Vagina (tissue), 2 donors: ENCODE measurements at regions not wholly inside any gene's neighbourhood (a gene's known extent, or its start where the extent isn't known, plus 50 kb on each side); places are given as distances from the start of the nearest gene placed in this dataset.

Source experiments
- CTCF ChIP-seq, 3 experiments: fragments of 450-650 bp in 2 of 3; fragments of 200-600 bp in 1 of 3; sonication (generic) in 1 of 3; IDR thresholded peaks; one replicate each; pipeline ENCODE4 v1.5.1; 2017 to 2019; ENCODE audit warnings: antibody characterized with exemption in 3 of 3, mild to moderate bottlenecking in 2 of 3, moderate library complexity in 2 of 3
- POLR2A ChIP-seq, 2 donors: fragments of 450-650 bp; IDR thresholded peaks; one replicate each; pipeline ENCODE4 v1.6.1; 2017; ENCODE audit warnings: antibody characterized with exemption in 2 of 2, mild to moderate bottlenecking in 2 of 2, moderate library complexity in 2 of 2
- POLR2AphosphoS5 ChIP-seq, 2 donors: sonication (generic); formaldehyde crosslinking; IDR thresholded peaks; one replicate each; pipeline ENCODE4 v1.9.0; 2017; ENCODE audit warnings: antibody characterized with exemption in 2 of 2, mild to moderate bottlenecking in 2 of 2, low read depth in 1 of 2; ENCODE audit not compliant: insufficient read depth in 1 of 2

DNA sequence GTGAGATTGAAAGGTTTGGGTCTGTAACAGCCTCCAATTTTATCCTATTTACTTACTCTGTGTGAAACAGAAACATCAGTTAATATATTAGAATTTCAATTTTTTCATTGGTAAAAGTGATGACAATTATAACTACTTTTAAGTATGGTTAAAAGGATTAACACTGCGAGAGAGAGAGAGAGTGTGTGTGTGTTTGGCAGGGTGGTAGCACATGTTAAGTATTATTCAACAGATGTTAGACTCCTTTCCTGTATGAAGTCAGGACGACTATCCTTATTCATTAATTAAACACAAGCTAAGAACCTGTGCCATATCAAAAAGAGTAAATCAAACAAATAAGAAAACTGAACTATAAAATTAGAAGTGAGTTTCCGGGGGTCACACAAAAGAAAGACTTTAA is 662.5 kb downstream of the PLPP3 start:
- TF ChIP-seq CTCF (IDR thresholded peaks at IDR 0.05) (no peak), POLR2A (IDR thresholded peaks at IDR 0.05) (no peak), POLR2AphosphoS5 (IDR thresholded peaks at IDR 0.05; ENCODE audit: insufficient read depth in 1 of 2, low read depth in 1 of 2) (no peak)
